Activated T-cell treated with anti-CD3 and anti-CD28 coated beads for 48 hours (primary cell): ENCODE measurements at regions not wholly inside any gene's neighbourhood (a gene's known extent, or its start where the extent isn't known, plus 50 kb on each side); places are given as distances from the start of the nearest gene placed in this dataset.

Experiments used
- DNase-seq: peaks from one replicate; pipeline ENCODE4 v3.0.0-alpha.2; 2020; ENCODE audit warnings: low read depth

DNA sequence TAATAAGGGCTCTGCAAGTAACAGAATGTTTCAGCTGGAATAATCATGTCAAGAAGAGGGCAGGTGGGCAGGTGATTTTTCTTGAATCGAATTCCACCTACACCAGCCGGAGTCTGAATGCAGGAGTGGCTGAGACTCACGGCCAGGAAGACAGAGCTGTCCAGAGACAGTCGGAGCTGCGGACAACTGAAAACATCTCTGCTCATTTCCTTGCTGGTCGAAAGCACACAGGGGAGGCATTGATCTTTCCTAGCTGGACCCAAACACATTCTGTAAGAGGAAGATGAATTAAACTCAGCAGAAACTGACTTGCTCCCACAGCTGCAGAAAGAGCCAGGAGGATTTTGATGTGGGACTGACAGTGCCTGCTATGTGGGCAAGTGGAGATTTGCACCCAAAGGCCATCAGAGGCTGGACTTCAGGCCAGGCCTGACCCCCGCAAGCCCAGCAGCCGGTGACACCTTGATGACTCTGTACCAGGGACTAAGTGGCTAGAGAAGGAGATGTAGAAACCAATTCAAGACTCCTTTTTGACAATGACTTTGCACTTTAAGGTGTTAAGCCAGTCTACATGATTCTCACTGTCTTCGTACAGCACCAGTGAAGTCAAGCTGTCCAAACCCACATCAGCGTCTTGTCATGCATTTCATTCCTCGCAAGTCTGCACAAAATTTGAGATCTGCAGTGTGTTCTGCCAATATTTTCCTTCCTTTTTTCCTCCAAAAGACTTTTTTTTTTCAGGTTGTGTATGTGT lies 169.4 kb downstream of the TEX36 start:
- DNase-seq = no peak

DNA sequence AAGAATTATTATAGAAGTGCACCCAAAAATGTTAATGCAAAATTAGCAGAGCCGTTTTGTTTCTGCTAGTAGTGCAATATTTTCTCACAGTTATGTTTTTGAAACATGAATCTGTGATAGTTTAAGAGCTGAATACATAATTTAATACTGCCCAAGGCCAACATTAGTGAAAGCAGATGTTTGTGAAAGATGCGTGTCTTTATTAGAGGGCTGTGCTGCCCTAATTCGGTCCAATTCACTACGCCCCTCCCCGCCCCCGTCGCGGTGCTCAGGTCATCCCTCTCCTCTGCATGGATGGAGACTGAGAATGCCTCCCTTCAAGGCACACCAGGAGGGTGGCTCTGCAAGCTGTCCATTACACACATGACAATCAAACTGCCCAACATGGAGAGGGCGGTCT lies 172.0 kb downstream of the TEX36 start:
- DNase-seq = no peak

DNA sequence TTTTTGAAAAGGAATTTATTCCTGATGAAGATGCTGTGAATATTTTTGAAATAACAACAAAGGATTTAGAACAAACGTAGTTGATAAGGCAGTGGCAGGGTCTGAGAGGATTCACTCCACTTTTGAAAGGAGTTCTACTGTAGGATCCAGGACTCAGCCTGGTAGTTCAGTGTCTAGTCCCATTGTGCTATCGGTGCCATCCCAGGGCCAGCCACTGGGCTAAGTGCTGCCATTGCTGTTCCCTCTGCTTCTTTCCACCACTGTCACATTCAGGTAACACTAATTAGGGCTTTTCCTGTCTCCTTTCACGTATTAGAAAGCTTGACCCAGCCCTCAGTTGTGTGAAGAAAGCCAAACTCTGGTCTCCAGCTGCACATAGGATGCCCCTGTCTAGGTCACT lies 177.3 kb downstream of the TEX36 start:
- DNase-seq = no peak

DNA sequence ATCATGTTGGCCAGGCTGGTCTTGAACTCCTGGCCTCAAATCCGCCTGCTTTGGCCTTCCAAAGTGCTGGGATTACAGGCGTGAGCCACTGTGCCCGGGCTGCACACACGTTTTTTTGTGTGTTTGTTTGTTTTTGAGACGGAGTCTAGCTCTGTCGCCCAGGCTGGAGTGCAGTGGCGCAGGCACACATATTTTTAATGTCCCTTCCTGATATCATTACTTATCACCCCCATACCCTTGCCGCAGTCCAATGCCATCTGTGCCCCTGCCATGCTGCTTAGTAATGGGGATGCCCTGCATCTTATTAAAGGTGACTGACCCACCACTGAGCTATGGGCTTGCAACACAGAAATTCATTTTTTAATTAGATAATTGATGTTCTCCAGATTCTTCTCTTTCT lies 180.7 kb downstream of the TEX36 start:
- DNase-seq = no peak

DNA sequence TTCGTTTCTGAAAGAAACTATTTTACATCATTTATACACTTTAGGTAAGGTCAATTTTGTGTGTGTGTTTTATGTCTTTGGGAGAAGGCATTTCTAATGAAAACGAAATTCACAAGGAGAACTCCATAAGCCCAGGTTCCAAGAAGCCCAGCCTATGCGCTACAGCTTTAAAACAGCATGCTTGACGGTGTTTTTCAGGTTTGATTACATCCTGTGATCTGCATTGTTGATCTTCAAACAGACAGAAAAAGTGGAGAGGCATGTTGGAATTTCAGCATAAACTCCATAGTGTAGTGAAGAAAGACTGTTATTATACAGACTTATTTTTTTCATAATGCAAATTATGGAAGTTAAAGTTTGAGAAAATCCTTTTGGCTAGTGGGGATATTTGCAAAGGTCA lies 187.6 kb downstream of the TEX36 start:
- no peak for DNase-seq

DNA sequence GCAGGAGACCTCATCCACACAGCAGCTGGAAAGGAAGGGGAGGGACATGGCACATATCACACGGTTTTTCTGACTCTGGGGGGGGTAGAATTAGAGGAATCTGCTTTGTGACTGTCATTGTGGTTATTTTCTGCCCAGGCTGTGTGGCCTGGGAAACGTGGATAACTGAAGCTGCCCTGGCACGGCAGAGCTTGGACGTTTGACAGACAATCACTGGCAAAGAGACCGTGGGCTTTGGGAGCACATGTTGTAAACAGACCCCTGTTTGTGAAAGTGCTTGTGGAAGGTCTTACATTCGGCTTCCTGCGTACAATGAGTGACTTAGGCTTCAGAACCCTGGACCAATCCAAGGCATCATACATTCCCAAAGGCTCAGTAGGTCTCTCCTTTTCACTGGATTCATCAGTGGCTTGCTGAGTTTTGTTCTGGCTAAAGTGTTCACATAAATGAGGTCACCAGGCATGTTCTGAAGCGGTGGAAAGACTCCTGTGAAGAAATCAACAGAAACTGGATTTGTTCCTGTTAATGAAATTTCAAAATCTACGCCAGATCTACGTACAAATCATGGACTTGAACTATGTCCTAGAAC lies 188.2 kb downstream of the TEX36 start:
- DNase-seq = no peak

DNA sequence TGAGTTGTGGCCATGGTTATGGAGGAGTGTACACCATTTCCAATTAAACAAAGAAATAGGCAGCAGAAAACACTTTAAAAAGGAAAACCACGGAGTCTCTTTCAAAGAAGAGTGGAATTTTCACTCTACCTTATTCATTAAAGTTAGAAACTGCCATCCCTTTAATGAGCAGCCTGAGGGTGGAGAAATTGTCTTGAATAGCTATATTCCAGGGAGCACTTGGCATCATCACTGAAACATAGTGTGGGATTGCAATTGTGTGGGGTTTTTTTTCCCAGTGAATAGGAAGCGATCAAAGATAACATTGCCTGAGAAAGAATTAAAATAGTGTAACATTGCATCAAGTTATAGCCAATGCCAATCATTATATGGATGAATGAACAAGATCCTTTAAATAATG lies 191.6 kb downstream of the TEX36 start:
- DNase-seq = no peak

DNA sequence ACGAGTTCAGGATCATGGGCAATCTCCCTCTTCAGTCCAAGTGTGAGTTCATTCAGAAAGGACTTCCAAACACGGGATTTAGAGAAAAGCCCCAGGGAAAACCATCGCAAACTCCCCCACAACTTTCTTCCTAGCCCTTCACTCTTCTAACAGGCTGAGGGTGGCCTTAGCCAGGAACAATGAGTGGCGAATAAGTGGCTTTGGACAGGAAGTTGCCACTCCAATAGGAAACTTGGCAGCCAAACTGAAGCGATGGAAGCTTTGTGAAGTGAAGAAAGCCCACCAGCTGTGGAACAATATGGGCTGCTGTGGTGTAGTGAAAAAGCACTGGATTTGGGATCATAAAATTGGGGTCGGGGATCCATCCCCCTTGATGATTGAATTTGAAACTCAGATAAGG lies 193.2 kb downstream of the TEX36 start:
- DNase-seq = no peak

DNA sequence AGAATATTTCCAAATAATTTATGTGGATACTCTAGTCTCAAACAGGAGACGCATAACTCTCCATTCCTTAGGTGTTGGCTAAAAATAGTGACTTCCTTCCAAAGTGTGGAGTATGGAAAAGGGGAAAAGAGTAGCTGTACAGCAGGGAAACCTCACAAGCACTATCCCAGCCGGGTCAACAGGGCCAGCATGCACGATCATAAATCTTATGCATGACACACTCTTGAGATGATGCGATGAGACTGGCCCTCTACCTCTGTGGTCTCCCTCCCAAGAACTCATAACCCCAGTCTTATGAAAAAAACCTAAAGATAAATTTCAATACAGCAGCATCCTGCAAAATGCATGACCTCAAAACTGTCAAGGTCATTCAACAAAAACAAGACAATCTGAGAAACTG lies 197.3 kb downstream of the TEX36 start:
- no peak for DNase-seq

DNA sequence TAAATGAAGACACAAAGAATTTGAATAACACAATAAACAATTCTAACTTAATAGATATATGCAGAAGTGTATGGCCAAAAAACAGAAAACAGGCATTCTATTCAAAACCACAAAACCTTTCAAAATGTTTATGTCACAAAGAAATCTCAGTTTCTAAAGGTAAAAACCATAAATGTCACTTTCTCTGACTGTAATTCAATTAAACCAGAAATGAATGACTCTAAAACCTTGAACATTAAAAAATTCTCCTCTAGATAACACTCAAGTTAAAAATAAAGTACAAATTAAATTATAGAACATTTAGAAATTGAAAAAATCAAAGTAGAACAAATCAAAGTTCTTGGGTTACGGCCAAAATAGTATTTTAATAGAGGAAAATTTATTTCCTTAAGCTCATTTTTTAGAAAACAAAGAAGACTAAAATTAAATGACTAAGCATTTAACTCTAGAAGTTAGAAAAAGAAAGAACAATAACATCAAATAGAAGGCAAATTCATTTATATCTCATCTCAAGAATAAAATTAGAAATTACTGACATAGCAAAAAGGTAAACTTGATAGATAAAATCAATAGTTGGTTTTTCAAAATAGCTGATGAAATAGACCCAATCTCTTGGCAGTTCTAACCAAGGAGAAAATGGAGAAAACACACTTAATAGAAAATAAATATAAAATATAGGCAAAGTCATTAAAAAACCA lies 198.8 kb downstream of the TEX36 start:
- no peak for DNase-seq

DNA sequence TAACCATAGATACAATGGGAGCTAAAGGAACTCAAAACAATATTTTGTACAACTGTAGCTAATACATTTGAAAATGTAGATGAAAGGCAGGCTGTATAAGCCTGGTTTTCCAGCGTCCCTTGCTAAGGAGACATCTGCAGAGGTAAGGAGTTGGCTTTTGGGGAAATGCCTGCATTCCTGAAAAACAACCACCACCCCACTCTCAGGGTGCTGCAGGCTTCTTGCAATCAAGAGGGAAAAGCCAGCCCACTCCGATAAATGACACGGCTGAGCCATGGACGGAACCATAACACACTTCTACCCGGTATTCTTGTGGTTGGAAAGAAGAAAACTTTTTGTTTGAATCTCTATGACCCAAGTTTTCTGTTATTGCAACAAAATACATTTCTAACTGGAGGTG lies 200.3 kb downstream of the TEX36 start:
- DNase-seq = no peak

DNA sequence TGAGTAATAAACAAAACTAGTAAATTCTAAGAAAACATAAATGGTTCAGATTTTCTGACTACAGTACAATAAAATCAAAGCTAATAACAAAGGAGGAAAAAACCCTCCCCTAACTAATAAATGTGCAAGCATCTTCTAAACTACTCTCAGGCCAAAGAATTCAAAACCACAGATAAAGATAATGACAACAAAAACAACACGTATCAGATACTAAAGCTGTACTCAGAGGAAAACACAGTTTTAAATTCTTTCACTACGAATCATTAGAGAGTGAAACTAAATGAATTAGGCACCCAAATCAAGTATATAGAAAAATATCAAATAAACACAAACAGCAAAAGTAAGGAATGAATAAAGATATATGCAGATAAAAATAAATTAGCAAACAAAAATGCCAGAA lies 200.9 kb downstream of the TEX36 start:
- DNase-seq = no peak

DNA sequence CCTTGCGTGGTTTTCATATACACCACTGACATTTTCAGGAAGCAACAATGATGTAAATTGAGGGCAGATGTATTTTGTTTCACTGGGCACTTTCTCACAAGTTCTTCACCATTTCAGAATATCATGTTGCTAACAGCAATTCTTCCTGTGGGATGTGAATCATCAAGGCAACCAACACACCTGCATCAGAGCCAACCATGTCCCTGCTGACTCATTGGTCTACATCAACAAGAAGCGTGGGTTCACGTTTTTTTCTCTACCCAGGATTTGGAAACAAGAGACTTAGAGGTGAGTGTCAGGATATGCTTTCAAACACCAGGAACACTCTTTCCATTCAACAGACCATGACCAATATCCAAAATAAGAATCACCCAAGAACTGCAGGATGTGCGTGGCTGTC lies 203.9 kb downstream of the TEX36 start:
- DNase-seq = no peak

DNA sequence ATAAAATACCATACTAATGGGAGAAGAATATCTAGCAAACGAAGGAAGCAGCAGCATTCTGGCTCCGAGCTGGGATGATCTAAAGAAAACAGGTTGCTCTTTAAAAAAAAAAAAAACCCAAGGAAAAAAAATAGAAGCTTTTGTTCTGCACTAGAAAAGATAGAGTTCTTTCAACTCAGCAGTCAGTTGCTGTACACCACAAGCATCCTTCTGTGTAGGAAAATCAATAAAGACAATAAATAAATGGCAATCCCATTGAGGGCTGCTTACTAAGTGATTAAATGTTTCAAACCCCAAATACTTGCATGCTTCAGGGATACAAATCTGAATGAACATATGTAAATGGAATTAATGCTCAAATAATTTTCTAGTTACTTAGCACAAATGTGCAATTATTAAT lies 207.1 kb downstream of the TEX36 start:
- no peak for DNase-seq

DNA sequence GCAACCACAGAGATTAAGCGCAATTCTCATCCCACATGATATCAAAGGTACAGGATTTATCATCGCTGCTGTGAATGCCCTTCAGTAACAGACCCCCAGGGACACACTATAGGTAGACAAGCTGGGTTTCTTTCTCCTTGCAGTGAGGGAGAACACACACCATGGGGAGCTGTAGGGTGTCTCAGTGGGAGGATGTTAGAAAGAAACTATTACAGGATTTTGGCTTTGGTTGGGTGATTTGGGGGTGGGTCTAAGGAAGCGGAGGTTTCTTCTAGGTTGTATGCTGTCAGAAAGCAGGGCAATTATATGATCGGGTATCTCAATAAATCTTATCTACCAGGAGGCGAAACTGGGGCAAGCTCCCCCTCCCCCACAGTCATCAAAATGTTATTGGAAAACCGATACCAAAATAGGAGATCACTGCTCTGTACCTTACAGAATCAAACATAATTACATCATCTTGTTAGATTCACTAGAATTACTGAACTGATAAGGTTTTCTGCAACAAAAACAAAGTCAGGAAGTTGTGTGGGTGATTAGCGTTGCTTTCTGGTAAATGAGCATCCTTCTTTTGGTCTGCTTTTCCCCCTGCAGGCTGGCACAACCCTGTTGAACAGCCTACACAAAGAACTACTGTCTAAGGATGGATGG lies 209.7 kb downstream of the TEX36 start:
- no peak for DNase-seq

DNA sequence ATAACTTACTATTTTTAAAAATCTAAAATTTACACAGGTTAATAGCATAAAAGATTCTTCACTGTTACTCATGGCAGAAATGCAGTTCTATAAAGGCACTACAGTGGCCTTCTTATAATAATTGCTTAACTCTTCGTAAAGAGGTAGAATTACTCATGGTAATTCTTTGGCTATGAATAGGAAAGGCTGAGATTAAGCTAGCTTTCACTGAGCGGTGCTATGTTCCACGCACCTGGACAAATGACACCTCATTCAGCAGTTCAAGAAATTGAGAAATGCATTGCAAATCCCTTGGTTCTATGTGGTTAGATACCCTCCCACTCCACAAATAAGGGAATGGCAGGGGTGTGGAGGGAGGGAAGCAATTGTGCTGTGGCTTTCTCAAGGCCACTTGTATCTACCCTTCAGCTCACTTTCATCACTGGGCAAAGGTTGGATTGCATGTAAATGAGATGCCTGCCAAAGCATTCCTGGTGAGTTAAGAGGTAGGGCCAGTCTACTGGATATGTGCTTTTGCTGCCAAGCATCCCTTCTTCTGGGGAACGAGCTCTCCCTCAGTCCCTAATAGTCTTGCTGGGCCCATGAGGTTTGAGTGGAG lies 210.9 kb downstream of the TEX36 start:
- DNase-seq = no peak

DNA sequence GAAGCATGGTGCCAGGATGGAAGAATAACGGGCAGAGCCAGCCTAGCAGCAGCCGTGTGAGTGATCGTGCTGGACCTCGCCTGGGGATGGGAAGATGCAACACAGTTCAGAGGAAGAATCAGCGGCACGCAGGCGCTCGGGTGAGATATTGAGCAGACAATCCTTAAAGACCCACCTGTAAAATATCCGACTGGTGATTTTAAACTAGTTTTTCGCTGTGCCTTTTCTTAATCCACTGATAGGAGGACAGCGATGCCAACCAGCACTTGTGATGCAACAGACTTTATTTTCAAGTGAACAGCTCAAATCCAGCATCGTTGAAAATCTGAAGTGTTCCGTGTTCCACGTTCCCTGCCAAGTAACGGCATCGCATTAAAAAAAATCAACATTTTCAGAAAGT lies 214.7 kb downstream of the TEX36 start:
- DNase-seq = no peak

DNA sequence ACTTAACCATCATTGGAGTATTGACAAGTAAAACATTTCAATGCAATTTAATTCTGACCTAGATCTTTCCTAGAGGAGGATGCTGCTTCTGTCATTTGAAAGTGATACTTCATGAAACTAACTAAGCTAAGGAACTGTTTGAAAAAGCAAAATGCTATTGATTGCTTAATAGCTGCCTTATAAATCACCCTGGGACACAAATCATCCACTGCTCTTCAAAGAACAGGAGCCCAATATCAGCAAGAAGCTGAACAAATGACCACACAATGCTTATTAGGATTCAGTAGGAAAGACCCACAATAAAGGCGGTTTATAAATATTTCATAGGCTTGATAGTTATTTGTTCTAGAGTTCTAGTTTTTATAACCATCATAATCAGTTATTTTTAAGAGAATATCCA lies 216.3 kb downstream of the TEX36 start:
- no peak for DNase-seq

DNA sequence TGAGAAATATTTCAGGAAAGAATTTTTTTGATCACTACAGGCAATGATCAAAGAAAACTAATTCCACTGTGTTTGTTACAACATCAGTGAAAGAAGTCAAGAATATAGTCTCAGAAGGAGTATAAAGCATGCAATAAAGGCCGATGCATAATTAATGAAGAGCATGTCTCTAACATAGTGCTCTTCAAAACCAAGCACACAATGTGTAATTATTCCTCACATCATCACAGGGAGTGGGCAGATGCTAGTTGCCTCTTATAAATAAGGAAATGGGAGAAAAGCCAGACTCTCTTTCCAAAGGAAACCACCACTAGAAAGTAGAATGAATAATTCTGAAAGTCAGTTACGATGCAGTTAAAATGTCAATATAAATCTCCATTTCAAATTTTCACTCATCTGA lies 220.1 kb downstream of the TEX36 start:
- DNase-seq = no peak

DNA sequence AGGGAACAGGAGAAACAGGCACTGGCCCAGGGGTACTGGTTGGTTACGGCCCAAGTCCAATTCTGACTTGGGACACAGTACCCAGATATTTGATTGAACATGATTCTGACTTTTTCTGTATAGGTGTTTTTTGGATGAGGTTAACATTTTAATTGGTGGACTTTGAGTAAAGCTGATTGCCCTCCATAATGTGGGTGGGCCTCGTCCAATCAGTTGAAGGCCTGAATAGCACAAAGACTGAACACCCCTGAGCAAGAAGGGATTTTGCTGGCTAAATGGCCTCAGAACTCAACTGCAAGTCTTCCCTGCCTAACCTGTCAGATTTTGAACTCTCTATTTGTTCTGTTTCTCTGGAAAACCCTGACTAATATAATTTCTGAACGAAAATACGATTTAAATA lies 222.6 kb downstream of the TEX36 start:
- no peak for DNase-seq

DNA sequence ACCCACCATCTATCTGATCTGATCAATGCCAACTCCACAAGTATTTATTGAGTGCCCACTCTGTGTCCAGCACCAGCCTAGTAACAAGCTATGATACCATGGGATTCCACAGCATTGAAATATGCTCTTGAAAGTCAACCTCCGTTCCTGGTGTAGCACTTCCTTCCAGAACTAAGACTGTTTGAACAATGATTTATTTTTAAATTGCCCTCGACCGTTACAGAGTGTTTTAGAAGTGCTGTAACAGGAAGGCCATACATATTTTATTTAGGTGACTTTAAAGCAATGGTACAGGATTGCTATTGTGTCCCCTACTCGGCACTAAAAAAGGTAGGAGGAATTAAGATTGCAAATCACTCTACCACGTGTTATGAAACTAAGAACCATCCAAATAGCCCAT lies 225.6 kb downstream of the TEX36 start:
- DNase-seq = no peak

DNA sequence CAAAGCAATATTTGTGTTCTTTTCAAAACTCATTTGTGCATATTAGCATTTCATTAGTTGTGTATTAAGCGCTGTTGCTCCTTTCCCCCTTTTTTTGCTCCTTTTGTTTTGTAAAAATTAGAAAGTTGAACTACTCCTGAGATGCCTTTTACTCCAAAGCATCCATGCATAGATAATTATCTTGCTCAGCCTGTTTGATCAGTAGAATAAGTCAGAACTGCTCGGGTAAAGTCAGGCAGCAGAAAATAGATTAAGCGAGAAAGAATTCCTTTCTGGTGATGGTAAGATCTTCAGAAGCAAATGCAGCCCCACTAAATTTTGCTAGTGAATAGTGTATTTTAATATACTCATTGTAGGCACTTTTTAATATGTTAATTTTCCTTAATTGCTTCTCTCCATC lies 227.1 kb downstream of the TEX36 start:
- no peak for DNase-seq

DNA sequence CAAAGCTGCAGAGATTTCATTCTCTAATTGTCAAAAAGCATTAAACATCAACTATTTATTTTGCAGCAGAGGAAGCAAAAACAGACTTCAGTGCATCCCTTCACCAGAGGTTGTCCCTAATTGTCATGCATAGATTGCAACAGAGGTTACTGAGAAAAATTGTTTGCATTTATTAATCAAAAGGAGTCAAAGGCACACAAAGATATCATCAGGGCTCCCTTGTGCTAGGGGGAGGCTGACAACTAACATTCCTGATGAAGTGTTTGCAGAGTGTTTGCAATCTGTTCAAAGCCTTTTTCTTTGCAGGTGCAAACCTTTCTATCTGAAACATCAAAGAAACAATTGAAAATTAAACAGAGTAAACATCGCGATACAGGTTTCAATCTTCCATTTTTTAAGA lies 227.5 kb downstream of the TEX36 start:
- DNase-seq = no peak
